ENCODE measurements at regions not wholly inside any gene's neighbourhood (a gene's known extent, or its start where the extent isn't known, plus 50 kb on each side); places are given as distances from the start of the nearest gene placed in this dataset.
A peak's percentile ranks its signal among the peaks of the same experiment; 100 is the strongest.

GRCh38 chr9:107883496-107884124, 394.0 kb upstream of the KLF4 start:
- no peak overlapping the region for H3K27ac ChIP-seq (ENCODE audit: low read depth, low read length)
- DNase-seq (ENCODE audit: low read depth in 4 of 6, low spot score in 6 of 6), result no peak
- H3K9me3 ChIP-seq (ENCODE audit: control insufficient read depth, insufficient read depth, low read length), result peaks cover 1% of the 10 kb centered on the region
- 92% methylated on average over 2 of the region's 4 CpGs for WGBS (ENCODE audit: insufficient coverage)
- H3K27me3 ChIP-seq (ENCODE audit: control insufficient read depth, insufficient read depth, low read length), result no peaks in the 10 kb centered on the region
- H3K36me3 ChIP-seq (ENCODE audit: control insufficient read depth, insufficient read depth, low read length), result no peaks in the 10 kb centered on the region
- no peaks in the 10 kb centered on the region for H3K4me1 ChIP-seq (ENCODE audit: control insufficient read depth, insufficient read depth, low read length)
- H3K4me3 ChIP-seq (ENCODE audit: low read depth, low read length), result no peak overlapping the region

GRCh38 chr9:107881626-107882300, 392.2 kb upstream of the KLF4 start:
- no peaks in the 10 kb centered on the region for H3K27me3 ChIP-seq (ENCODE audit: control insufficient read depth, insufficient read depth, low read length)
- H3K4me1 ChIP-seq (ENCODE audit: control insufficient read depth, insufficient read depth, low read length), result no peaks in the 10 kb centered on the region
- H3K9me3 ChIP-seq (ENCODE audit: control insufficient read depth, insufficient read depth, low read length), result peaks cover 1% of the 10 kb centered on the region
- no peak overlapping the region for H3K4me3 ChIP-seq (ENCODE audit: low read depth, low read length)
- H3K36me3 ChIP-seq (ENCODE audit: control insufficient read depth, insufficient read depth, low read length), result no peaks in the 10 kb centered on the region
- no peak overlapping the region for H3K27ac ChIP-seq (ENCODE audit: low read depth, low read length)
- DNase-seq (ENCODE audit: low read depth in 4 of 6, low spot score in 6 of 6), result peak in 1 of 6 donors; percentile 72
- WGBS (ENCODE audit: insufficient coverage), result no CpG with 5 or more reads among the region's 2 CpGs

- no peaks in the 10 kb centered on the region for H3K27me3 ChIP-seq (ENCODE audit: control insufficient read depth, insufficient read depth, low read length)
- peaks cover 1% of the 10 kb centered on the region for H3K9me3 ChIP-seq (ENCODE audit: control insufficient read depth, insufficient read depth, low read length)
- no peak overlapping the region for H3K27ac ChIP-seq (ENCODE audit: low read depth, low read length)
- no peak overlapping the region for H3K4me3 ChIP-seq (ENCODE audit: low read depth, low read length)
- H3K36me3 ChIP-seq (ENCODE audit: control insufficient read depth, insufficient read depth, low read length), result no peaks in the 10 kb centered on the region
- no peak for DNase-seq (ENCODE audit: low read depth in 4 of 6, low spot score in 6 of 6)
- 89% methylated on average over 1 of the region's 2 CpGs for WGBS (ENCODE audit: insufficient coverage)
- no peaks in the 10 kb centered on the region for H3K4me1 ChIP-seq (ENCODE audit: control insufficient read depth, insufficient read depth, low read length)
Observed at GRCh38 chr9:107878462-107878861, 388.9 kb upstream of the KLF4 start.

GRCh38 chr9:107875571-107875980, 386.0 kb upstream of the KLF4 start:
- no peak overlapping the region for H3K4me3 ChIP-seq (ENCODE audit: low read depth, low read length)
- no peak for DNase-seq (ENCODE audit: low read depth in 4 of 6, low spot score in 6 of 6)
- no peaks in the 10 kb centered on the region for H3K27me3 ChIP-seq (ENCODE audit: control insufficient read depth, insufficient read depth, low read length)
- no peaks in the 10 kb centered on the region for H3K4me1 ChIP-seq (ENCODE audit: control insufficient read depth, insufficient read depth, low read length)
- 97% methylated on average over 5 of the region's 9 CpGs for WGBS (ENCODE audit: insufficient coverage)
- H3K27ac ChIP-seq (ENCODE audit: low read depth, low read length), result no peak overlapping the region
- no peaks in the 10 kb centered on the region for H3K36me3 ChIP-seq (ENCODE audit: control insufficient read depth, insufficient read depth, low read length)
- H3K9me3 ChIP-seq (ENCODE audit: control insufficient read depth, insufficient read depth, low read length), result no peaks in the 10 kb centered on the region

GRCh38 chr9:107874591-107875369, 385.2 kb upstream of the KLF4 start:
- H3K4me1 ChIP-seq (ENCODE audit: control insufficient read depth, insufficient read depth, low read length), result no peaks in the 10 kb centered on the region
- H3K9me3 ChIP-seq (ENCODE audit: control insufficient read depth, insufficient read depth, low read length), result no peaks in the 10 kb centered on the region
- H3K4me3 ChIP-seq (ENCODE audit: low read depth, low read length), result no peak overlapping the region
- no peaks in the 10 kb centered on the region for H3K27me3 ChIP-seq (ENCODE audit: control insufficient read depth, insufficient read depth, low read length)
- H3K27ac ChIP-seq (ENCODE audit: low read depth, low read length), result no peak overlapping the region
- DNase-seq (ENCODE audit: low read depth in 4 of 6, low spot score in 6 of 6), result no peak
- WGBS (ENCODE audit: insufficient coverage), result 76% methylated on average over 5 of the region's 14 CpGs
- H3K36me3 ChIP-seq (ENCODE audit: control insufficient read depth, insufficient read depth, low read length), result no peaks in the 10 kb centered on the region

- no peak overlapping the region for H3K27ac ChIP-seq (ENCODE audit: low read depth, low read length)
- no peaks in the 10 kb centered on the region for H3K4me1 ChIP-seq (ENCODE audit: control insufficient read depth, insufficient read depth, low read length)
- DNase-seq (ENCODE audit: low read depth in 4 of 6, low spot score in 6 of 6), result no peak
- H3K4me3 ChIP-seq (ENCODE audit: low read depth, low read length), result no peak overlapping the region
- WGBS (ENCODE audit: insufficient coverage), result 100% methylated on average over 2 of the region's 3 CpGs
- H3K27me3 ChIP-seq (ENCODE audit: control insufficient read depth, insufficient read depth, low read length), result no peaks in the 10 kb centered on the region
- H3K36me3 ChIP-seq (ENCODE audit: control insufficient read depth, insufficient read depth, low read length), result no peaks in the 10 kb centered on the region
- no peaks in the 10 kb centered on the region for H3K9me3 ChIP-seq (ENCODE audit: control insufficient read depth, insufficient read depth, low read length)
Observed at GRCh38 chr9:107874137-107874536, 384.6 kb upstream of the KLF4 start.

- Histone ChIP-seq H3K36me3 (ENCODE audit: control insufficient read depth, insufficient read depth, low read length) (no peaks in the 10 kb centered on the region), H3K27me3 (ENCODE audit: control insufficient read depth, insufficient read depth, low read length) (no peaks in the 10 kb centered on the region), H3K27ac (ENCODE audit: low read depth, low read length) (no peak overlapping the region), H3K4me1 (ENCODE audit: control insufficient read depth, insufficient read depth, low read length) (no peaks in the 10 kb centered on the region), H3K9me3 (ENCODE audit: control insufficient read depth, insufficient read depth, low read length) (no peaks in the 10 kb centered on the region), H3K4me3 (ENCODE audit: low read depth, low read length) (no peak overlapping the region)
- DNase-seq (ENCODE audit: low read depth in 4 of 6, low spot score in 6 of 6), result no peak
- WGBS (ENCODE audit: insufficient coverage), result no CpG with 5 or more reads among the region's 3 CpGs
Observed at GRCh38 chr9:107872457-107873192, 383.1 kb upstream of the KLF4 start.

GRCh38 chr9:107870927-107871680, 381.5 kb upstream of the KLF4 start:
- no peak overlapping the region for H3K27ac ChIP-seq (ENCODE audit: low read depth, low read length)
- H3K9me3 ChIP-seq (ENCODE audit: control insufficient read depth, insufficient read depth, low read length), result no peaks in the 10 kb centered on the region
- H3K4me1 ChIP-seq (ENCODE audit: control insufficient read depth, insufficient read depth, low read length), result no peaks in the 10 kb centered on the region
- H3K36me3 ChIP-seq (ENCODE audit: control insufficient read depth, insufficient read depth, low read length), result no peaks in the 10 kb centered on the region
- WGBS (ENCODE audit: insufficient coverage), result no CpG with 5 or more reads among the region's 3 CpGs
- no peaks in the 10 kb centered on the region for H3K27me3 ChIP-seq (ENCODE audit: control insufficient read depth, insufficient read depth, low read length)
- H3K4me3 ChIP-seq (ENCODE audit: low read depth, low read length), result no peak overlapping the region
- no peak for DNase-seq (ENCODE audit: low read depth in 4 of 6, low spot score in 6 of 6)

GRCh38 chr9:107870221-107870620, 380.7 kb upstream of the KLF4 start:
- 73% methylated on average over 5 of the region's 6 CpGs for WGBS (ENCODE audit: insufficient coverage)
- Histone ChIP-seq H3K4me3 (ENCODE audit: low read depth, low read length) (no peak overlapping the region), H3K36me3 (ENCODE audit: control insufficient read depth, insufficient read depth, low read length) (no peaks in the 10 kb centered on the region), H3K27me3 (ENCODE audit: control insufficient read depth, insufficient read depth, low read length) (no peaks in the 10 kb centered on the region), H3K4me1 (ENCODE audit: control insufficient read depth, insufficient read depth, low read length) (no peaks in the 10 kb centered on the region), H3K9me3 (ENCODE audit: control insufficient read depth, insufficient read depth, low read length) (no peaks in the 10 kb centered on the region), H3K27ac (ENCODE audit: low read depth, low read length) (no peak overlapping the region)
- DNase-seq (ENCODE audit: low read depth in 4 of 6, low spot score in 6 of 6), result no peak
